Activated CD4-positive, alpha-beta T cell treated with anti-CD3 and anti-CD28 coated beads, Interleukin-2, Interleukin-6, amounts not matched to agents 100 ng/mL and 50 ng/mL, durations not matched to agents 16 hours and 8 hours (primary cell): ENCODE measurements at regions not wholly inside any gene's neighbourhood (a gene's known extent, or its start where the extent isn't known, plus 50 kb on each side); places are given as distances from the start of the nearest gene placed in this dataset.

Experiments used
- DNase-seq: peaks from one replicate; pipeline ENCODE4 v3.0.0-alpha.2; 2020

DNA sequence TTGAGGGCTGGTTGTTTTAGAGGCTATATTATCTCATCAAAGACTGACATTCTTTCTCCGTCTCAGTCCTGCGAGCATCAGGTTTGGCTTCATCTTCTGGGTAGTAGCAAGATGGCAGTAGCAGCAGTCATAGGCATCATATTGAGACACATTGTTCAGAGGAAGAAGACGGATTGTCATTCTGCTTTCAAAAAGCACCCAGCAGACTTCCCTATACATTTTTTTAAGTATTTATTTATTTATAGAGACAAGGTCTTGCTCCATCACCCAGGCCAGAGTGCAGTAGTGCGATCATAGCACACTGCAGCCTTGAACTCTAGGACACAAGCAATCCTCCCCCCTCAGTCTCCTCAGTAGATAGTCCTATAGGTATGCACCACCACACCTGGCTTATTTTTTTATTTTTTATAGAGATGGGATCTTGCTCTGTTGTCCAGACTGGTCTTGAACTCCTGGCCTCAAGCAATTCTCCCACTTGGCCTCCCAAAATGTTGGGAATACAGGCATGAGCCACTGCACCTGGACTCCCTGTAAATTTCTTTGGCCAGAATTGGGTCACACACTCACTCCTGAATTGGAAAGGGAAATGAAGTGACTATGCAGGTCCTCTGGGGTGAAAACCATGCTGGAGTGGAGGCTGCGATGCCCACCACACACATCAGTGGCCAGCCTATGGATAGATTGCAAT, 125.4 kb downstream of the SLC38A6 start:
- DNase-seq, result no peak

DNA sequence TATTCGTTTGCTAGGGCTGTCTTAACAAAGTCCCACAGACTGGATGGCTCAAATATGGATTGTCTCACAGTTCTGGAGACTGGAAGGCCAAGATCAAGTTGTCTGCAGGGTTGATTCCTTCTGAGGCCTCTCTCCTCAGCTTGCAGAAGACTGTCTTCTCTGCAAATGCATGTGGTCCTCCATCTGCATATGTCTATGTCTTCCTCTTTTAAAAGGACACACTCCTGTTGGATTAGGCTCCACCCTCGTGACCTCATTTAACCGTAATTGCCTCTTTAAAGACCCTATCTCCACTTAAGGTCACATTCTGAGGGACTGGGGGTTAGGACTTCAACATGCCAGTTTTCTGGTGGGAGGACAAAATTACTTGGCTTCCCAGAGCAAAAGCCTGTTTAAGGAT, 123.3 kb downstream of the SLC38A6 start:
- no peak for DNase-seq

DNA sequence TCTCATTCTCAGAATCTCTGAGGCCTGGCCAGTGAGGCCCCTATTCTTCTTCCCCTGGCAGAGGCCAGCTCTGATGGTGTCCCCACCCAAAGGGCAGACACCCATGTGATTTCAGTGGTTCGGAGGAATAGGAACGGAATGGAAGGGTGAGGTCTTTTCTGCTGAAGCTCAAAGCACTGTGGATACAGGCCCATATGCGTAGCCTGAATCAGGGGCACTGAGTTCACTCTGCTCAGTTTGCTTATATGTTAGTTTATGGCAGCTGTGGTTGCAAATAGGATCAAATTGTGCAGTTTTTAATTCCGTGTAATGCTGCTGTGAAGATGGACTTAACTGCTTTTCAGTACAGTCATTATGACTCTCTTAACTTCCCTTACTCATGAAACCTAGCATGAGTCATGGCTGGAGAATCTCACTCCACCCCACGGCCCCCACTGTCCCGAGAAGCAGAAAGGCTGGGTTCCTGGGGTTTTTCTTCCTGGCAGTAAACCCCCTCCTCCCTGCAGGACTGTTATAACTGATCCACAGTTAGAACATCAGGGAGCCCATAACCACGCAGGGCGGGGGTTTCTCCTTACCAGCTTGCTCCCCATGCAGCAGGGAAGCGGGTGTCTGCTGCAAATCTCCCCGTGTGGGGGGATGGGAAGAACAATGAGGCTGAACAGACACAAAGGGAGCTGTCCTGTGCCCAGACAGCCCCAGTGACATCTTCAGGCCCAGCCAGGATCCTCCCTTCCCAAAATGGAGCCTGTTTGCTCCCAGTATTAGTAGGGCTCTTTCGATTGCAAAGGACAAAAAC, 122.7 kb downstream of the SLC38A6 start:
- peak; percentile 87 for DNase-seq

DNA sequence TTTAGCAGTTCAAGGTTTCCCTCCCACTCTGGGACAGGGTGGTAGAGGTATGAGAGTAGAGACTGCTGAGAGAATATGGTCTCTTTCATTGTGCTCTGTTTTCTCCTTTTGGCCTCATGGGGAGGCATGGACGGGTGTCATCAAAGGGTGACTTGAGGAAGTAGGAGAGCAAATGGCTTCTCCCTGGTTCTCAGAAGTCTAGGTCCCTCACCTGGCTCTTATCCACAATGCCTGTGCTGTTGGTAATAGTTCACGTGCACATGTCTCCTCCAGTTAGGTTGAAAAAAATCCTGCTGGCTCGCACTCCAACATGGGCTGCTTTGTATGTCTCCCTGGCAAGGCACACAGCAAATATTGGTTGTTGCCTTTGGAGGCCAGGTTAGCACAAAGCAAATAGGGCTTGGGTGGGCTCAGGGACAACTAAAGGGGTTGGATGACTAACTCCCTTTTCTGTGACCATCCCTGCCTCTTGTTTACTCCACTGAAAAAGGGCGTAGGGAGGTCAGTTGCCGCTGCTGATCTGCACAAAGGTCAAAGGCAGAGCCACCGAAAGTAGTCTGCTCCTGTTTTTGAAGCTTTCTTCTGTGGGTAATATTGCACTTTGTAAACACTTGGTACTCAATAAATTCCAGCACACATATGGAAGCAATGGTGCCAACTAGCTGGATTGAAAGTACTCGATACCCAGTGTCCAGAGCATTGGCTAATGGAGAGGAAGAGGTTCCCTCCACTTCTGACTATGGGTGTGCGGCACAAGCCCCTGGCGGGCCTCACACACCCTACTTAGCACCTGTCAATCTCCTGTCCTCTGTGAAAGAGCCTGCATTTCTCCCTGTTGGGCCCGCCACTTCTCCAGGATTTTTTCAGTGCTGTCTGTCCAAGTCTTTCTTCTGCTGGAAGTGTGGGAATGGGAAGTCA, 121.8 kb downstream of the SLC38A6 start:
- DNase-seq, result no peak
